Psoas muscle (tissue), 7 donors: ENCODE measurements at regions not wholly inside any gene's neighbourhood (a gene's known extent, or its start where the extent isn't known, plus 50 kb on each side); places are given as distances from the start of the nearest gene placed in this dataset.

Experiments
- ATAC-seq, 4 donors: fragments of 200-7000 bp; cut with Tn5 transposase; one replicate each; pipeline ENCODE4 v1.9.1; 2020; ENCODE audit warnings: moderate library complexity in 3 of 4, mild to moderate bottlenecking in 2 of 4
- DNase-seq, 2 donors: peaks; one replicate each; pipeline ENCODE4 v3.0.0-alpha.2; 2020
- H3K27ac ChIP-seq: fragments of 200-600 bp; one replicate; pipeline ENCODE4 v1.8.0; 2022
- H3K27me3 ChIP-seq, 3 donors: fragments of 200-600 bp in 1 of 3; one replicate each; pipeline versions ENCODE4 v1.6.1 to v1.8.0; 2013 to 2022; ENCODE audit warnings: low read length in 2 of 3, mild to moderate bottlenecking in 2 of 3, moderate library complexity in 1 of 3; ENCODE audit not compliant: insufficient read depth in 3 of 3
- H3K36me3 ChIP-seq, 2 donors: fragments of 200-600 bp in 1 of 2; one replicate each; pipeline versions ENCODE4 v1.6.1 to v1.8.0; 2013 to 2022; ENCODE audit warnings: low read depth in 1 of 2, mild to moderate bottlenecking in 1 of 2, moderate library complexity in 1 of 2; ENCODE audit not compliant: insufficient read depth in 1 of 2
- H3K4me1 ChIP-seq: fragments of 200-600 bp; one replicate; pipeline ENCODE4 v1.8.0; 2022
- H3K4me3 ChIP-seq: fragments of 200-600 bp; one replicate; pipeline ENCODE4 v1.8.0; 2022; ENCODE audit warnings: mild to moderate bottlenecking
- H3K9me3 ChIP-seq: fragments of 200-600 bp; one replicate; pipeline ENCODE4 v1.8.0; 2022
- WGBS, 3 donors: extraction: QIAGEN DNeasy Blood & Tissue Kit; methylation state at CpG; one replicate each; pipeline versions ENCODE4 v1.1.6 to v1.1.7; 2013; 5-methylcytosine and 5-hydroxymethylcytosine counted together
- intact Hi-C, 2 donors: fragments of 100-400 bp; cut with DNase I; formaldehyde crosslinking; loops; one replicate each; pipeline versions ENCODE4 v1.11.0 to v1.14.2; 2022
- TF ChIP-seq, protein P1 (sequence below): fragments of 200-600 bp; IDR thresholded peaks from one replicate; pipeline ENCODE4 v1.8.0; 2022; ENCODE audit warnings: antibody characterized with exemption
- donor health status: healthy with polysubstance abuse.
- donor health status: DM: no; HTN: no; CAD: no; lungs with moderate emphysema.
- donor health status: Bipolar disorder and iron deficiency.
- donor health status: healthy.
- donor health status: DM: yes; HTN: yes; CAD: no.
- donor health status: DM: no; HTN: no; CAD: no.
- donor health status: DM: yes; HTN: yes; CAD: no.

- ATAC-seq: no peak
- TF ChIP-seq, protein P1, sequence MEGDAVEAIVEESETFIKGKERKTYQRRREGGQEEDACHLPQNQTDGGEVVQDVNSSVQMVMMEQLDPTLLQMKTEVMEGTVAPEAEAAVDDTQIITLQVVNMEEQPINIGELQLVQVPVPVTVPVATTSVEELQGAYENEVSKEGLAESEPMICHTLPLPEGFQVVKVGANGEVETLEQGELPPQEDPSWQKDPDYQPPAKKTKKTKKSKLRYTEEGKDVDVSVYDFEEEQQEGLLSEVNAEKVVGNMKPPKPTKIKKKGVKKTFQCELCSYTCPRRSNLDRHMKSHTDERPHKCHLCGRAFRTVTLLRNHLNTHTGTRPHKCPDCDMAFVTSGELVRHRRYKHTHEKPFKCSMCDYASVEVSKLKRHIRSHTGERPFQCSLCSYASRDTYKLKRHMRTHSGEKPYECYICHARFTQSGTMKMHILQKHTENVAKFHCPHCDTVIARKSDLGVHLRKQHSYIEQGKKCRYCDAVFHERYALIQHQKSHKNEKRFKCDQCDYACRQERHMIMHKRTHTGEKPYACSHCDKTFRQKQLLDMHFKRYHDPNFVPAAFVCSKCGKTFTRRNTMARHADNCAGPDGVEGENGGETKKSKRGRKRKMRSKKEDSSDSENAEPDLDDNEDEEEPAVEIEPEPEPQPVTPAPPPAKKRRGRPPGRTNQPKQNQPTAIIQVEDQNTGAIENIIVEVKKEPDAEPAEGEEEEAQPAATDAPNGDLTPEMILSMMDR: no peak
- WGBS, 3 donors: 60 to 100% (median 65%) methylated on average over 1 of the region's 1 CpG
Observed at GRCh38 chr4:85081196-85081595, 114.7 kb upstream of the WDFY3 start.

GRCh38 chr4:85084371-85085094, 118.0 kb upstream of the WDFY3 start:
- TF ChIP-seq, protein P1: peak; percentile 68
- 10 to 13% (median 12%) methylated on average over 3 of the region's 3 CpGs for WGBS, 3 donors
- no peaks in the 10 kb centered on the region for H3K4me1 ChIP-seq
- H3K36me3 ChIP-seq: no peaks in the 10 kb centered on the region
- no peak for DNase-seq
- no peaks in the 10 kb centered on the region for H3K27me3 ChIP-seq
- intact Hi-C loops: loop anchor here in 1 of 2 donors (5.0 kb wide), 1 partner anchor 283 kb away; no protein-coding TSS in a partner anchor
- no peaks in the 10 kb centered on the region for H3K9me3 ChIP-seq
- H3K27ac ChIP-seq: no peak overlapping the region
- peak in 2 of 4 donors; percentile 47 to 56 for ATAC-seq
- no peak overlapping the region for H3K4me3 ChIP-seq

More at GRCh38 chr4:85081196-85081595, 114.7 kb upstream of the WDFY3 start:
- intact Hi-C loops: no loop called here
- H3K27ac ChIP-seq: no peak overlapping the region
- no peak overlapping the region for H3K4me3 ChIP-seq
- H3K27me3 ChIP-seq: no peaks in the 10 kb centered on the region
- H3K9me3 ChIP-seq: no peaks in the 10 kb centered on the region
- no peaks in the 10 kb centered on the region for H3K4me1 ChIP-seq
- DNase-seq: no peak
- H3K36me3 ChIP-seq: no peaks in the 10 kb centered on the region

GRCh38 chr4:85086721-85087120, 120.2 kb upstream of the WDFY3 start:
- H3K4me1 ChIP-seq: no peaks in the 10 kb centered on the region
- H3K36me3 ChIP-seq: no peaks in the 10 kb centered on the region
- ATAC-seq (no peak), DNase-seq (no peak)
- WGBS, 3 donors: 75 to 76% (median 76%) methylated on average over 2 of the region's 2 CpGs
- no peak overlapping the region for H3K27ac ChIP-seq
- H3K9me3 ChIP-seq: no peaks in the 10 kb centered on the region
- no peak overlapping the region for H3K4me3 ChIP-seq
- TF ChIP-seq, protein P1: no peak
- intact Hi-C loops: loop anchor here in 1 of 2 donors (5.0 kb wide), 1 partner anchor 281 kb away; no protein-coding TSS in a partner anchor
- no peaks in the 10 kb centered on the region for H3K27me3 ChIP-seq

GRCh38 chr4:85092536-85092935, 126.0 kb upstream of the WDFY3 start:
- Histone ChIP-seq H3K27ac (no peak overlapping the region), H3K27me3 (no peaks in the 10 kb centered on the region), H3K4me1 (no peaks in the 10 kb centered on the region), H3K4me3 (no peak overlapping the region), H3K9me3 (peaks cover 6% of the 10 kb centered on the region), H3K36me3 (no peaks in the 10 kb centered on the region)
- DNase-seq: no peak
- intact Hi-C loops: loop anchor here in 1 of 2 donors (10.0 kb wide), 1 partner anchor 652 kb away; no protein-coding TSS in a partner anchor
- no peak for ATAC-seq
- TF ChIP-seq, protein P1: no peak
- WGBS, 3 donors: 27 to 41% (median 34%) methylated on average over 3 of the region's 3 CpGs
